BLaER1 treated with 17β-estradiol and CSF1 and Interleukin-3, amounts not matched to agents 10 nM and 100 nM (cell line): ENCODE measurements at regions not wholly inside any gene's neighbourhood (a gene's known extent, or its start where the extent isn't known, plus 50 kb on each side); places are given as distances from the start of the nearest gene placed in this dataset.

Source experiments
- H3K27ac ChIP-seq, 11 experiments: shearing (Covaris generic); formaldehyde crosslinking; 2 replicates each; pipeline ENCODE4 v1.8.1; 2022
- H3K27me3 ChIP-seq, 11 experiments: shearing (Covaris generic); formaldehyde crosslinking; 2 replicates each; pipeline ENCODE4 v1.8.1; 2022
- H3K36me3 ChIP-seq, 11 experiments: shearing (Covaris generic); formaldehyde crosslinking; 2 replicates each; pipeline ENCODE4 v1.8.1; 2022
- H3K4me1 ChIP-seq, 10 experiments: shearing (Covaris generic); formaldehyde crosslinking; 2 replicates each; pipeline ENCODE4 v1.8.1; 2022
- H3K4me2 ChIP-seq, 11 experiments: shearing (Covaris generic); formaldehyde crosslinking; 2 replicates each; pipeline ENCODE4 v1.8.1; 2022
- H3K4me3 ChIP-seq, 10 experiments: shearing (Covaris generic); formaldehyde crosslinking; 2 replicates each; pipeline ENCODE4 v1.8.1; 2022
- H3K9ac ChIP-seq, 11 experiments: shearing (Covaris generic); formaldehyde crosslinking; 2 replicates each; pipeline ENCODE4 v1.8.1; 2022
- H3K9me3 ChIP-seq, 11 experiments: shearing (Covaris generic); formaldehyde crosslinking; replicated peaks in 1 of 11; 2 replicates each; pipeline ENCODE4 v1.8.1; 2022
- H4K20me1 ChIP-seq, 11 experiments: shearing (Covaris generic); formaldehyde crosslinking; 2 replicates each; pipeline ENCODE4 v1.8.1; 2022
- Cebpa-rat ChIP-seq, 11 experiments: shearing (Covaris generic); IDR thresholded peaks; 2 replicates each; pipeline ENCODE4 v1.8.1; 2022

GRCh38 chr18:75530566-75531211 lies 103.2 kb upstream of the SMIM21 start:
- H3K4me3 ChIP-seq, result no peak overlapping the region
- no peaks in the 10 kb centered on the region for H4K20me1 ChIP-seq
- H3K27me3 ChIP-seq, result no peaks in the 10 kb centered on the region
- H3K4me1 ChIP-seq, result no peaks in the 10 kb centered on the region
- no peaks in the 10 kb centered on the region for H3K9me3 ChIP-seq
- no peak for TF ChIP-seq Cebpa-rat (IDR thresholded peaks at IDR 0.05)
- no peak overlapping the region for H3K9ac ChIP-seq
- H3K4me2 ChIP-seq, result no peak overlapping the region
- no peaks in the 10 kb centered on the region for H3K36me3 ChIP-seq
- no peak overlapping the region for H3K27ac ChIP-seq

GRCh38 chr18:75530118-75530517 lies 102.6 kb upstream of the SMIM21 start:
- Histone ChIP-seq H3K4me3 (no peak overlapping the region), H3K4me2 (no peak overlapping the region), H4K20me1 (no peaks in the 10 kb centered on the region), H3K27ac (no peak overlapping the region), H3K36me3 (no peaks in the 10 kb centered on the region), H3K9me3 (no peaks in the 10 kb centered on the region), H3K27me3 (no peaks in the 10 kb centered on the region), H3K9ac (no peak overlapping the region), H3K4me1 (no peaks in the 10 kb centered on the region)
- no peak for TF ChIP-seq Cebpa-rat (IDR thresholded peaks at IDR 0.05)

- H3K4me3 ChIP-seq, result no peak overlapping the region
- no peak overlapping the region for H3K27ac ChIP-seq
- no peaks in the 10 kb centered on the region for H3K9me3 ChIP-seq
- H4K20me1 ChIP-seq, result no peaks in the 10 kb centered on the region
- H3K27me3 ChIP-seq, result no peaks in the 10 kb centered on the region
- H3K4me1 ChIP-seq, result no peaks in the 10 kb centered on the region
- H3K36me3 ChIP-seq, result no peaks in the 10 kb centered on the region
- no peak overlapping the region for H3K4me2 ChIP-seq
- no peak overlapping the region for H3K9ac ChIP-seq
- no peak for TF ChIP-seq Cebpa-rat (IDR thresholded peaks at IDR 0.05)
Measured at GRCh38 chr18:75529394-75529793, 101.9 kb upstream of the SMIM21 start.

- Histone ChIP-seq H3K4me3 (no peak overlapping the region), H3K9me3 (no peaks in the 10 kb centered on the region), H4K20me1 (no peaks in the 10 kb centered on the region), H3K27ac (no peak overlapping the region), H3K4me2 (no peak overlapping the region), H3K4me1 (no peaks in the 10 kb centered on the region), H3K36me3 (no peaks in the 10 kb centered on the region), H3K27me3 (no peaks in the 10 kb centered on the region), H3K9ac (no peak overlapping the region)
- TF ChIP-seq Cebpa-rat (IDR thresholded peaks at IDR 0.05), result no peak
Measured at GRCh38 chr18:75527848-75528685, 100.6 kb upstream of the SMIM21 start.

GRCh38 chr18:75526038-75526437 lies 98.5 kb upstream of the SMIM21 start:
- Histone ChIP-seq H4K20me1 (no peaks in the 10 kb centered on the region), H3K36me3 (no peaks in the 10 kb centered on the region), H3K4me1 (peaks cover 0 to 11% (median 0%) of the 10 kb centered on the region in 10 experiments; a peak in 10 of 20 replicates), H3K9ac (no peak overlapping the region), H3K4me2 (no peak overlapping the region), H3K4me3 (no peak overlapping the region), H3K9me3 (no peaks in the 10 kb centered on the region), H3K27me3 (no peaks in the 10 kb centered on the region), H3K27ac (no peak overlapping the region)
- no peak for TF ChIP-seq Cebpa-rat (IDR thresholded peaks at IDR 0.05)

- H3K27me3 ChIP-seq, result no peaks in the 10 kb centered on the region
- H3K27ac ChIP-seq, result no peak overlapping the region
- no peaks in the 10 kb centered on the region for H4K20me1 ChIP-seq
- no peak overlapping the region for H3K4me2 ChIP-seq
- no peak overlapping the region for H3K4me3 ChIP-seq
- H3K9ac ChIP-seq, result no peak overlapping the region
- H3K4me1 ChIP-seq, result peaks cover 0 to 11% (median 0%) of the 10 kb centered on the region in 10 experiments; a peak in 10 of 20 replicates
- H3K36me3 ChIP-seq, result no peaks in the 10 kb centered on the region
- TF ChIP-seq Cebpa-rat (IDR thresholded peaks at IDR 0.05), result no peak
- no peaks in the 10 kb centered on the region for H3K9me3 ChIP-seq
Measured at GRCh38 chr18:75525331-75525730, 97.8 kb upstream of the SMIM21 start.

GRCh38 chr18:75524841-75525240 lies 97.3 kb upstream of the SMIM21 start:
- no peaks in the 10 kb centered on the region for H3K27me3 ChIP-seq
- H3K4me2 ChIP-seq, result no peak overlapping the region
- no peaks in the 10 kb centered on the region for H4K20me1 ChIP-seq
- no peaks in the 10 kb centered on the region for H3K9me3 ChIP-seq
- H3K4me1 ChIP-seq, result peaks cover 0 to 11% (median 0%) of the 10 kb centered on the region in 10 experiments; a peak in 10 of 20 replicates
- H3K27ac ChIP-seq, result no peak overlapping the region
- H3K36me3 ChIP-seq, result no peaks in the 10 kb centered on the region
- TF ChIP-seq Cebpa-rat (IDR thresholded peaks at IDR 0.05), result no peak
- no peak overlapping the region for H3K9ac ChIP-seq
- H3K4me3 ChIP-seq, result no peak overlapping the region

GRCh38 chr18:75524181-75524580 lies 96.7 kb upstream of the SMIM21 start:
- no peak overlapping the region for H3K4me2 ChIP-seq
- no peak overlapping the region for H3K9ac ChIP-seq
- no peaks in the 10 kb centered on the region for H3K9me3 ChIP-seq
- H3K4me3 ChIP-seq, result no peak overlapping the region
- no peak overlapping the region for H3K27ac ChIP-seq
- no peaks in the 10 kb centered on the region for H4K20me1 ChIP-seq
- no peak for TF ChIP-seq Cebpa-rat (IDR thresholded peaks at IDR 0.05)
- H3K27me3 ChIP-seq, result no peaks in the 10 kb centered on the region
- H3K36me3 ChIP-seq, result no peaks in the 10 kb centered on the region
- peaks cover 0 to 11% (median 0%) of the 10 kb centered on the region in 10 experiments; a peak in 10 of 20 replicates for H3K4me1 ChIP-seq

- no peak overlapping the region for H3K27ac ChIP-seq
- TF ChIP-seq Cebpa-rat (IDR thresholded peaks at IDR 0.05), result no peak
- no peak overlapping the region for H3K4me3 ChIP-seq
- peaks cover 0 to 11% (median 0%) of the 10 kb centered on the region in 10 experiments; a peak in 10 of 20 replicates for H3K4me1 ChIP-seq
- no peaks in the 10 kb centered on the region for H3K36me3 ChIP-seq
- H3K27me3 ChIP-seq, result no peaks in the 10 kb centered on the region
- H3K9ac ChIP-seq, result no peak overlapping the region
- peak overlapping the region in 7 of 11 experiments; percentile 21 to 57 (median 26); a peak in 11 of 22 replicates for H3K4me2 ChIP-seq
- H3K9me3 ChIP-seq, result no peaks in the 10 kb centered on the region
- H4K20me1 ChIP-seq, result no peaks in the 10 kb centered on the region
Measured at GRCh38 chr18:75521816-75522215, 94.3 kb upstream of the SMIM21 start.
